ENCODE measurements at regions not wholly inside any gene's neighbourhood (a gene's known extent, or its start where the extent isn't known, plus 50 kb on each side); places are given as distances from the start of the nearest gene placed in this dataset.

GRCh38 chr21:18460979-18461378 is 57.4 kb upstream of the TMPRSS15 start:
- no peak for DNase-seq

DNA sequence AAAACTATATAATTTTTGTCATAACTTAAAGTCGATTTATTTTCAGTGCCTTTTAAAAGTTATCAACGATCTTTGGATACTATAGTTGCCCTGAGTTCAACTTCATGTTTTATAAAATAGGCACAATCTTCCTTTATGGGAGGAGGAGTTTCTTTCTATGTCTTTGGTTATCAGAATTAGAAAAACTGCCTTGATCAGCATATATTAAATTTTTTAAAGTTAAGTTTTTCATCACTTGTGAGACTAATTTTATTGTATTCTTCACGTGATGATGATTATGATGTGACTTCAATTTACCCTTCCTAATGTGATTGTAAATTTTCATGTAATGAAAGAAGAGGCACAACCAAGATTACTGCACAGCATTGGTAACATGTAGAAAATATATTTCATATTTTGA is 58.2 kb upstream of the TMPRSS15 start:
- no peak for DNase-seq

DNA sequence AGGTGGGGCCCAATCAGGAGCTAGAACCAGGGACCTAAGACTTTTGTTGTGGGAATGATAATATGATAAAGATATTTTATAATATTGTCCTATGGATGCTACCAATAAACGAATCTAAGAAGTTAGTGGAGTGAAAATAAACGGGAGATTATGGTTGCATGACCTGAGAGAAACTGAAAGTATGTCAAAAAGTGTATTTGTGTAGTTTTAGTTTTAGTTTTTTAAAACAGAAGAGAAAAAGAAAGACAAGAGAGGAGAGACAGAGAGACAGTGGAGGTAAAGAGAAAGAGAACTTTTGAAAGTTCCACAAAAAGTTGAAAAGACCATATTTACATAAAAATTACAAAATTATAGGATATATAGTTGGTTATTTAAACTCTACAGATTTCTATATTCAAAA is 64.1 kb upstream of the TMPRSS15 start:
- no peak for DNase-seq

DNA sequence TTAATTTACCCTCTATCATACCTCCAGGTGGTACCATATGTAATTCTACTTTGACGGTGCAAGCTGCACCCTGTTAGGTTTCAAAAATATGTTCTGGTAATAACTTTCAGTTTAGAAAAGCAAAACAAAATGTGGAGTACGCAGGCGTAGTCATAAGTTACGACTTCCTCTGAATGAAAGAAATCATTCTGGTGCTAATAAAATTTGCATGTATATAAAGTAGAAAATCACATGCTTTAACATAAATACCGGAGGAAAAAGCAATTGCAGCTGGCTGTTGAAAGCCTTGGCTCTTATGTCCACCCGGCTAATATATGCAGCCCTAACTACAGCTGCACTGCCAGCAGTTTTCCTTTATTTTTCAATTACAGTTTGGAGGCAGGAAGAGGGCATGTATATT is 65.2 kb upstream of the TMPRSS15 start:
- no peak for DNase-seq

GRCh38 chr21:18476639-18477038 is 73.1 kb upstream of the TMPRSS15 start:
- no peak for DNase-seq

- DNase-seq = no peak
Measured at GRCh38 chr21:18477043-18477442, 73.5 kb upstream of the TMPRSS15 start.

- DNase-seq = no peak
Measured at GRCh38 chr21:18478513-18478912, 74.9 kb upstream of the TMPRSS15 start.

- DNase-seq = no peak
Measured at GRCh38 chr21:18488252-18488651, 84.7 kb upstream of the TMPRSS15 start.

DNA sequence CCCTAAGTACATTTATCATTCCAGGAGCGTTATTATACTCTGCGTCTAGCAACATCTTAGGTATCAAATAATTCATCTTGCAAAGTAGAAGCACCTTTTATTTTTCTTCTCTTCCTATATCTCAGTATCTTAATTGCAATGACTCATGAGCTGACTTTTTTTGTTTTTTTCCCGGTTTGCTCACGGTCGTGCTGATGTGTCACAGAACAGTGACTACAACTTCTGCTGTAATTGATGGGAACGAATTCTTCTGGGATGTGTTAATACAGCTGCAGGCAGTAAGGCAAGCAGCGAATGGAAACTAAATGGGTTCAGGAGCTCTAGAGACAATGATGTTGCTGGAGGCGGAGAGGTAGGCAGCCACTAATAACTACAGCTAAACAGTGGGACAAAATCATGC is 89.8 kb upstream of the TMPRSS15 start:
- no peak for DNase-seq

- DNase-seq = no peak
Measured at GRCh38 chr21:18495523-18495922, 91.9 kb upstream of the TMPRSS15 start.

DNA sequence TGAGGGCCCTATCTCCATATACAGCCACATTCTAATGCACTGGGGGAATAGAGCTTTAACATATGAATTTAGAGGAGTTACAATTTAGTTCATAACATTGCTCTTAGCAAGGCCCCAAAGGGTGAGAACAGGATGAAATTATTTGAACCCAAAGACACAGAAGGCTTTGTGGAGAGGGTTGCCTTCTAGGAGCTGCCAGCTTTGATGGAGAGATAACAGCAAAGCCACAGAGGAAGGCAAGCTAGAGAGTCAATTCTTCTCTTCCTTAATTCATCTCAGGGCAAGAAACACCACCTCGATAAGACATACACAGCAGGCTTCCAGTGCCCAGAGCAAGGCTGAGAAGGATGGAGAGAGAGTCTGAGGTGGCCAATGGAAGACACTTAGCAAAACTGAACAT is 94.8 kb upstream of the TMPRSS15 start:
- DNase-seq = no peak

DNA sequence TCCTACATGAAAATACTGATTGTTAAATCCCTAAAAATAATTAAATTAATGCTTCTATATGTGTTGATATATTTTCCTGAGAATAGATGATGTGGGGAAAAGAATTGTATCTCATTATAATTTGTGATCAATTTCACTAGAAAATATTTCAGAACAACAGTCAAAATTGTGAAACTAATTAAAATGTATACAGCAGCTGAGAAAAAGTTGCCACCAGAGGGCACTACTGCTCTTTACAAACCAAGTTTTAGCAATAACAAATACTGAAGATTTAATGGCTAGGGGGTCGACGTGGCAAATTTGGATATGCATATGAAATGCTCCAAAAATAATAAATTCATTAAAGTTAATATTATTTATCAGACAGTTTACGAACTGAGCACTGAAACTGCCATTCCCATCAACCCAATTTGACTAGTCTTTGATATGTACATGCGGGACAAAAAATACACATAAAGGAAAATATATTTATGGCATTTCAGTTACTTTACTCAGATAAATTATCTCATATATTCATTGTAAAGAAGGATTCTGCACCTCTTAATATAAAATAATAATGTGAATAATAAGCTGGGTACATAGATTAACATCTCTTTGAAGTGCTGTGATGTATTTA is 96.3 kb upstream of the TMPRSS15 start:
- DNase-seq = peak; percentile 43 to 74 (median 66)

DNA sequence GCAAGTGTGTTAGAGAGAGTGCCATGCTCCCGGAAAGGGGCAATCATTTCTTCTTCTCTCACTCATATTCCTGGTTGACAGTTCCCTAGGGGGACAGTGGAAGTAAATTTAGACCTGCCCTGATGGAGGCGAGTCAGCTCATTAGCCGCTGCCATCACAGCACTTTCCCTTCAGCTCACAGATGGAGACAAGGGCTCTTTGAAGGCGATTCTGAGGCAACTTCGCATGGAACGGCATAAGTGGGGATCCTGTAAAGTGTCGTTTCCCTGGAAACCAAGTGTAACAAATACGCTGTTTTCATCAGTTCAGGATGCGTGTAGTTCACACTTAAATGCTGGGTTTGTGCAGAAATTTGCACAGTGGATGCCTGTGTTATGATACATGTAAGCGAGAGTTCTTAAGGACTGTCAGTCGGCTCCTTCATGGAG is 114.5 kb upstream of the TMPRSS15 start:
- DNase-seq = no peak

- DNase-seq = no peak
Measured at GRCh38 chr21:18521204-18521603, 117.6 kb upstream of the TMPRSS15 start.

DNA sequence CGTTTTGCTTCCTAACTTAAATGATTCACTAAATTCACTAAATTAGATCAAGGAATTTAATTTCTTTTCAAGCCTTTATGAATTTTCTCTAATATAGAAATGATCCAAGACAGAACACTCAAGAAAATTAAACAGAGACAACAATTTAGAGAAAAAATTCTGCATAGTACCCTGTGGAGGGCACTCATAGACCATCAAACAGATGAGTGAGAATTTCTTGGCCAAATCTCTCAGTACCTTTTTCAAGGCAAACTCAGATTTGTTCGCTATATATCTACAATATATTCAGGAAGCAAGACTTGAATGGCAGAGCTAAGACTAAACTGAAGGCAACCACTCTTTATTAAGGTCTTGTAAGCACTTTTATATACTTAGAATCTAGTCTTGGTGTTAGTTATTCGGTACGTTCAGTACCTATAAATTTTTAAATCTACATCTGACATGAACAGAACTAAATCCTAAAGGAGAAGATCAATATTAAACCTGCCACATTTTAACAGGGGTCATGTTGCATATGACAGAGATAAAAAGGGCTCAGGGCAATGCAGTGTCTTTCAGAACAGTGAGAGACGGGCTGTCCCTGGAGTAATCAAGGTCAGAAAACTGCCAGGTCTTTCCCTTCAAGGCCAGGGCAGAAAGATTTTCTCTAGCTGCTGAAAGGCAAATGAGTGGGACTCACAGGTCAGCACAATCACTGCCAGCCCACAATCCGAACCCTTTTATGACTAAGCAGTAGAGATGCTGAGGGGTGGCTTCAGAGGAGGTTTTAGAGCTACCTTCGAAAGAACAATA is 118.8 kb upstream of the TMPRSS15 start:
- DNase-seq = no peak

- DNase-seq = no peak
Measured at GRCh38 chr21:18524097-18524880, 120.7 kb upstream of the TMPRSS15 start.

DNA sequence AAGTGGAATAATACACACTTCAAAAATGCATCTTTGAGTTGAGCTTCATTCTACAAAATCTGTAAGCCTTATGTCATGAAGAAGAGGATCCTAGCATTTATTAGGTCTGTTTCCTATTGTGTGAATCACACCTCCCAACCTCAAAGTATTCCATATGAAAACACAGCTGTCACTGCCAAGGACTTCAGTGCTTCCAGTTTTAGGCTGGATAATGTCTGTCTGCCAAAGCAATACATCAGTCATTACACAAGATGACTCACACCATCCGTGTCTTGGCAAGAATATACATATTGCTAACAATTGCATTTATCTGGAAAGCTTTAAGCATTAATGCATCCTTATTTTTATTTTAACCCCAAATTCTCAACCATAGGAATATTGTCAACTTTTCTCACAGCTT is 125.7 kb upstream of the TMPRSS15 start:
- DNase-seq = no peak

- no peak for DNase-seq
Measured at GRCh38 chr21:18542081-18542480, 138.5 kb upstream of the TMPRSS15 start.

- no peak for DNase-seq
Measured at GRCh38 chr21:18545908-18546307, 142.3 kb upstream of the TMPRSS15 start.

GRCh38 chr21:18547347-18547746 is 143.8 kb upstream of the TMPRSS15 start:
- DNase-seq = no peak

GRCh38 chr21:18548249-18548648 is 144.7 kb upstream of the TMPRSS15 start:
- no peak for DNase-seq

DNA sequence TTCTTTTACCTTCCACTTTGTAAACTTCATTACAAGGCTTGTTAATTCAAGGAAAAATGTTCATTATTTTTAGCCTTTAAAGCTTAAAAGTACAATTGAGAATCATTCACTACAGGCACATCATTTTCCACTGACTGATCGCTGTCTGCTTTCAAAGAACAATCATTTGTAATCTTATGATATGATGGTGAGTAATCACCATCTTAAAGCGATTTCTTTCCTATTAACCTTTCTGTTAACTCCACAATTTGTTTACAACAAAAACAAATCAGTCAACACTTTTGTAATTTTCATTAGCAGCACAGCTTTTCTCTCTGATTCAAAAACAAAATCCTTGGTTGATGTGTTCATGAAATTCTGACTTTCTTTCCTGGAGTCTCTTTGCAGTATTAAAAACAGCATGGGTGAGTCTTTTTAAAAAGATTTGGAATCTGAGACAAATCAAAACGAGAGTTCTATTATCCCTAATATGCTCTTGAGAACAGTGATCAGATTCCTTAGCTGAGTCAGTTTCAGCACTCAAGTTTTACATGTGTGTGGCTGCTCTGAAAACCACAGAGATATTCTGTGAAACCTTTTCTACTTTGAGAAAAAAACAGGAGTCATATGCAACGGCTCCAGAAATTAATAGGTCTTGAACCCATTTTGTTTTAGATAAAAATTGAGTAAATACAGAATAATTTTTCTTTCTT is 145.8 kb upstream of the TMPRSS15 start:
- DNase-seq = no peak

DNA sequence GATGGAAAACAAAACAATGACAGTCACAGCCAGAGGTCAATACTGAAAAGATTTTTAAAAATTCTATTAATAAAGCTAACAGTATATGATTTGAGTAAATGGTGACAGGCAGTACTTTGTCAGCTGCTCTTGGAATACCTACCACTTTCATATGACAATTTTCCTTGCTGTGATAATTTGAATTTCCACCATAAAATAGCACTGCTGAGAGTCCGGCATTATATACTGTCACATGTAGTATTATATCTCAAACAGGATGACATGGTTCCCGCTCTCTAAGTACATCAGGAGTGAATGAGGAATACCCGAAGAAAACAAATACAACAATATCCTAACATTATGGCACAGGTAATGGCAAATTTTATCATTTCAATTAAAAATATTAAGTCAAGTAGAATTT is 146.8 kb upstream of the TMPRSS15 start:
- DNase-seq = no peak

All from suppressor macrophage treated with lipopolysaccharide for 1 hour (primary cell).